ENCODE measurements at regions not wholly inside any gene's neighbourhood (a gene's known extent, or its start where the extent isn't known, plus 50 kb on each side); places are given as distances from the start of the nearest gene placed in this dataset.

DNA sequence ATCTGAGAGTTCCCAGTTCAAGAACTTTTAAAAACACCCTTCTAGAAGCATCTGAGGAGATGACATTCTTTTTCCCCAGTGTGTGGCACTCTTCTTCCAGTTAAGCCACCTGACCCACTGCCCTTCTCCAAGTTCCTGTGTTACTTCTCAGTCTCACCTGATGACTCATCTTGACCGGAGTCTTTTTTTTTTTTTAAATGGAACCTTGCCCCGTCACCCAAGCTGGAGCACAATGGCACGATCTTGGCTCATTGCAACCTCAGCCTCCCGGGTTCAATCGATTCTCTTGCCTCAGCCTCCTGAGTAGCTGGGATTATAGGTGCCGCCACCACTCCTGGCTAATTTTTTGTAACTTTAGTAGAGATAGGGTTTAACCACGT, 224.1 kb upstream of the DAB2 start:
- Histone ChIP-seq H3K9me2 (ENCODE audit: low read depth, low read length) (no peaks in the 10 kb centered on the region), H3K36me3 (ENCODE audit: insufficient read depth, low read length) (no peaks in the 10 kb centered on the region), H3F3A (ENCODE audit: insufficient read depth, low read length) (no peaks in the 10 kb centered on the region), H3K4me3 (ENCODE audit: low read depth, low read length, poor library complexity, severe bottlenecking) (no peak overlapping the region), H4K20me1 (ENCODE audit: insufficient read depth, low read length) (no peaks in the 10 kb centered on the region), H3K79me2 (ENCODE audit: insufficient read depth, low read length) (no peaks in the 10 kb centered on the region), H2AFZ (ENCODE audit: low read length) (no peak overlapping the region), H3K4me1 (ENCODE audit: insufficient read depth, low read length, severe bottlenecking) (no peaks in the 10 kb centered on the region), H3K9me3 (ENCODE audit: low read length) (no peaks in the 10 kb centered on the region), H3K9ac (ENCODE audit: low read length) (no peak overlapping the region), H3K4me2 (ENCODE audit: low read length) (no peak overlapping the region), H3K27ac (ENCODE audit: low read depth, low read length, poor library complexity, severe bottlenecking) (no peak overlapping the region), H3K27me3 (ENCODE audit: insufficient read depth, low read length) (no peaks in the 10 kb centered on the region)
- TF ChIP-seq, protein P1, sequence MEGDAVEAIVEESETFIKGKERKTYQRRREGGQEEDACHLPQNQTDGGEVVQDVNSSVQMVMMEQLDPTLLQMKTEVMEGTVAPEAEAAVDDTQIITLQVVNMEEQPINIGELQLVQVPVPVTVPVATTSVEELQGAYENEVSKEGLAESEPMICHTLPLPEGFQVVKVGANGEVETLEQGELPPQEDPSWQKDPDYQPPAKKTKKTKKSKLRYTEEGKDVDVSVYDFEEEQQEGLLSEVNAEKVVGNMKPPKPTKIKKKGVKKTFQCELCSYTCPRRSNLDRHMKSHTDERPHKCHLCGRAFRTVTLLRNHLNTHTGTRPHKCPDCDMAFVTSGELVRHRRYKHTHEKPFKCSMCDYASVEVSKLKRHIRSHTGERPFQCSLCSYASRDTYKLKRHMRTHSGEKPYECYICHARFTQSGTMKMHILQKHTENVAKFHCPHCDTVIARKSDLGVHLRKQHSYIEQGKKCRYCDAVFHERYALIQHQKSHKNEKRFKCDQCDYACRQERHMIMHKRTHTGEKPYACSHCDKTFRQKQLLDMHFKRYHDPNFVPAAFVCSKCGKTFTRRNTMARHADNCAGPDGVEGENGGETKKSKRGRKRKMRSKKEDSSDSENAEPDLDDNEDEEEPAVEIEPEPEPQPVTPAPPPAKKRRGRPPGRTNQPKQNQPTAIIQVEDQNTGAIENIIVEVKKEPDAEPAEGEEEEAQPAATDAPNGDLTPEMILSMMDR (IDR thresholded peaks at IDR 0.05; ENCODE audit: low read length): no peak
- TF ChIP-seq EZH2 (IDR thresholded peaks at IDR 0.05; ENCODE audit: borderline replicate concordance, low read length): no peak

DNA sequence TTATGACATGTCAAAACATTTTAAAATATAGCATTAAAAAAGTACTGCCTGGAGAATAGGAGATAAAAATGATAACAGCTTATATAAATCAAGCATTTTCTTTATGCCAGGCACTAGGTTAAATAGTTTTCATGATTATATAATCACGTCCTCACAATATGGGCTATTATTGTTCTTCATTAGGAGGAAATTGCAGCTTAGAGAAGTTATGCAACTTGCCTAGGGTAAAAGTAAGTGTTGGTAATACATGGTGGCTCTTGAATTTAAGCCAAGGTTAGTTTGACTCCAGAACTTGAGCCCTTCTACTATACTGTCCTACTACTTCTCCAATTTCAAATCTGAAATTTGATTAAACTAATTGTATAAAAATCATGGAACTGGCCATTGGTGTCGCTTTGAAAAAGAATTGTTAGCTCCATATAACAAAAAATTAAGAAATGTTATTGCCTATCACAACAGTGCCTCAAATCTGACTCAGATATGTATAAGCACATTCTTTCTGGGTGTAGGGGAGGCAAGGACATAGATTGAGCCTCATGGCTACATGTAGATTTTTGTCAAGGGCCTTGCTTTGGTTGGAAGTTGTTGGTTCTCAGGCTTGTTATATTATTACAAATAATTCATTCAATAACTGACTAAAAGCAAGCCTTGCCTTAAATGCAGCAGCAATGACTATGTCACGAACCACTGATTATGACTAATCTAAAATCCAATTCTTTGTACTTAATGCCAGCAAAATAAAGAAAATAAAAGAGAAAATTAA, 223.5 kb upstream of the DAB2 start:
- Histone ChIP-seq H4K20me1 (ENCODE audit: insufficient read depth, low read length) (no peaks in the 10 kb centered on the region), H3K9me3 (ENCODE audit: low read length) (no peaks in the 10 kb centered on the region), H3K9ac (ENCODE audit: low read length) (no peak overlapping the region), H3K27me3 (ENCODE audit: insufficient read depth, low read length) (no peaks in the 10 kb centered on the region), H3K4me3 (ENCODE audit: low read depth, low read length, poor library complexity, severe bottlenecking) (no peak overlapping the region), H3K79me2 (ENCODE audit: insufficient read depth, low read length) (no peaks in the 10 kb centered on the region), H2AFZ (ENCODE audit: low read length) (no peak overlapping the region), H3K36me3 (ENCODE audit: insufficient read depth, low read length) (no peaks in the 10 kb centered on the region), H3K4me1 (ENCODE audit: insufficient read depth, low read length, severe bottlenecking) (no peaks in the 10 kb centered on the region), H3K9me2 (ENCODE audit: low read depth, low read length) (no peaks in the 10 kb centered on the region), H3F3A (ENCODE audit: insufficient read depth, low read length) (no peaks in the 10 kb centered on the region), H3K27ac (ENCODE audit: low read depth, low read length, poor library complexity, severe bottlenecking) (no peak overlapping the region), H3K4me2 (ENCODE audit: low read length) (no peak overlapping the region)
- no peak for TF ChIP-seq EZH2 (IDR thresholded peaks at IDR 0.05; ENCODE audit: borderline replicate concordance, low read length)
- TF ChIP-seq, protein P1 (IDR thresholded peaks at IDR 0.05; ENCODE audit: low read length): no peak

DNA sequence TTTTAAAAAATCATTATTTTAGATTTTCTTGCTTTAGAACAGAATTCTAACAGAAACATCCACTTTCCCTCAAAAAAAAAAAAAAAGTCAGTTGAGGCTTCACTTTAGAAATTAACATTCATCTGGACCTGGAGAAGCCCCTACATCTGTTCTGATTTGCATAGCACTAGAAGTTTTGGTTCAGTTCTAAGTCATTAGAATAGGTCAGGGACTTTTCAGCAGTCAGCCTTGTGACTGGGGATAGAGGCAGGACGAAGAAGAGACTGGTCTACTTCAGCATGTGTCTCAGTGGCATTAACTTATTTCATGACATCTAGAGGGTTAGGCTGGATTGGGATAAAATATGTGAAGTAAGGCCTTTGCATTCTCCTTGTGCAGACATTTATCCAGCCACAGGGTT, 215.8 kb upstream of the DAB2 start:
- no peak for TF ChIP-seq EZH2 (IDR thresholded peaks at IDR 0.05; ENCODE audit: borderline replicate concordance, low read length)
- TF ChIP-seq, protein P1 (IDR thresholded peaks at IDR 0.05; ENCODE audit: low read length): no peak
- Histone ChIP-seq H3K4me3 (ENCODE audit: low read depth, low read length, poor library complexity, severe bottlenecking) (no peak overlapping the region), H3K27me3 (ENCODE audit: insufficient read depth, low read length) (no peaks in the 10 kb centered on the region), H3F3A (ENCODE audit: insufficient read depth, low read length) (no peaks in the 10 kb centered on the region), H3K79me2 (ENCODE audit: insufficient read depth, low read length) (no peaks in the 10 kb centered on the region), H2AFZ (ENCODE audit: low read length) (no peak overlapping the region), H3K4me2 (ENCODE audit: low read length) (no peak overlapping the region), H3K9me2 (ENCODE audit: low read depth, low read length) (no peaks in the 10 kb centered on the region), H3K9me3 (ENCODE audit: low read length) (no peaks in the 10 kb centered on the region), H3K27ac (ENCODE audit: low read depth, low read length, poor library complexity, severe bottlenecking) (no peak overlapping the region), H3K36me3 (ENCODE audit: insufficient read depth, low read length) (no peaks in the 10 kb centered on the region), H3K4me1 (ENCODE audit: insufficient read depth, low read length, severe bottlenecking) (no peaks in the 10 kb centered on the region), H3K9ac (ENCODE audit: low read length) (no peak overlapping the region), H4K20me1 (ENCODE audit: insufficient read depth, low read length) (no peaks in the 10 kb centered on the region)
